ENCODE measurements at regions not wholly inside any gene's neighbourhood (a gene's known extent, or its start where the extent isn't known, plus 50 kb on each side); places are given as distances from the start of the nearest gene placed in this dataset.

DNA sequence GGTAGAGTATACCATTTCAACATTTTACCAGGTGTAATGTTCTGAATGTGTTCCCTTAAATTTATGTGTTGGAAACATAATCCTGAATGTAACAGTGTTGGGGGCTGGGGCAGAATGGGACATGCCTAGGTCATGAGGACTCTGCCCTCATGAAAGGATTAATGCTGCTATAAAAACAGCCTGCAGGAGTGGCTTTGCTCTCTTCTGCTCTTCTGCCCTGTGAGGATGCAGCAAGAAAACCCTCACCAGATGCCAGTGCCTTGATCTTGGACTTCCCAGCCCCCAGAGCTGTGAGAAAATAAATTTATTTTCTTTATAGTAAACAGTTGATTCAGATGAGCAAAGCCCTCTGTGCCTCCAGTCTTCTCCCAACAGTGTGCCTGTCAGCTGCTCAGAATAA lies 326.0 kb upstream of the ONECUT1 start:
- no peak overlapping the region for H3K27ac Mint-ChIP-seq
- no peak overlapping the region for H3K4me3 Mint-ChIP-seq
- H3K36me3 Mint-ChIP-seq, result no peaks in the 10 kb centered on the region
- no peaks in the 10 kb centered on the region for H3K4me1 Mint-ChIP-seq
- peaks cover 0 to 13% (median 4%) of the 10 kb centered on the region in 9 donors for H3K9me3 Mint-ChIP-seq
- POLR2A ChIA-PET, result no interaction called here
- ATAC-seq (no peak), DNase-seq (no peak)
- H3K27me3 Mint-ChIP-seq, result peaks cover 0 to 9% (median 0%) of the 10 kb centered on the region in 5 donors

DNA sequence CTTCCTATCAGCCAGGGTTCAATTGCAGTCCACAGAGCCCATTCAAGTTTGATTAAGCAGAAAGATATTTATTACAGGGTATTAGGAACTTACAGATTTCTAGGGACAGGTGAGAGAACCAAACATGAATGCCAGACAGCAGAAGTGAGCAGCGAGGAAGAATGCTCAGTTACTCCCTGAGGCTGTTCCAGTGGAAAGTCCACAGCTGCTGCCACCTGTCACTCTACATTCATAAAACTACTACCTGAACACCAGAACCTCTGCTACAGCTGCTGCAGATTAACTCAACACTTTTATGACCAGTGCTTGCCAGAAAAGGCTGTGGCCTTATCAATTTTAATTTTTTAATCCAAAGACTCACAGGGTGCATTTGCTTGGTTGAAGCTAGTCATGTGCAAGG lies 325.4 kb upstream of the ONECUT1 start:
- H3K27me3 Mint-ChIP-seq, result peaks cover 0 to 9% (median 0%) of the 10 kb centered on the region in 5 donors
- no peak for ATAC-seq
- H3K4me3 Mint-ChIP-seq, result no peak overlapping the region
- H3K9me3 Mint-ChIP-seq, result peaks cover 0 to 13% (median 4%) of the 10 kb centered on the region in 9 donors
- no peaks in the 10 kb centered on the region for H3K36me3 Mint-ChIP-seq
- H3K4me1 Mint-ChIP-seq, result no peaks in the 10 kb centered on the region
- H3K27ac Mint-ChIP-seq, result no peak overlapping the region
- no peak for DNase-seq
- POLR2A ChIA-PET, result no interaction called here

DNA sequence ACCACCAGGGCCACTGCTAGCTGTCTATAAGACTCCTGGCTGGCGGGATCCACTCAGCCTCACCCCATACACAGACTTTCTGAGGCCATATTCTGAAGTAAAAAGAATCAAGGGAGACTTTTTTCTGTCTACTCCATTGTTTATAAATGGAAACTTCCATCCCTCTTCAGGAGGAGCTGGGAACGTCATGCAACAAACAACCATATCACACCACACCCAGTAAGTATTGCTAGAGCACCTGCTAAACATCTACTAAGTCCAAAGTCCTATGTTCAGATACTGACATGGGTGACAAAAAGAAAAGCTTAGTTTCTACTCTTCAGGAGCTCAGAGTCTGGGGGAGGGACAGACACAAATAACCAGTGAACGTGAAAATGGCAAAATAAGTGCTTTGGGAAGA lies 324.8 kb upstream of the ONECUT1 start:
- ATAC-seq (no peak), DNase-seq (no peak)
- Mint-ChIP-seq H3K9me3 (peaks cover 0 to 13% (median 4%) of the 10 kb centered on the region in 9 donors), H3K4me1 (no peaks in the 10 kb centered on the region), H3K27ac (no peak overlapping the region), H3K27me3 (peaks cover 0 to 9% (median 0%) of the 10 kb centered on the region in 5 donors), H3K4me3 (no peak overlapping the region), H3K36me3 (no peaks in the 10 kb centered on the region)
- POLR2A ChIA-PET, result no interaction called here

DNA sequence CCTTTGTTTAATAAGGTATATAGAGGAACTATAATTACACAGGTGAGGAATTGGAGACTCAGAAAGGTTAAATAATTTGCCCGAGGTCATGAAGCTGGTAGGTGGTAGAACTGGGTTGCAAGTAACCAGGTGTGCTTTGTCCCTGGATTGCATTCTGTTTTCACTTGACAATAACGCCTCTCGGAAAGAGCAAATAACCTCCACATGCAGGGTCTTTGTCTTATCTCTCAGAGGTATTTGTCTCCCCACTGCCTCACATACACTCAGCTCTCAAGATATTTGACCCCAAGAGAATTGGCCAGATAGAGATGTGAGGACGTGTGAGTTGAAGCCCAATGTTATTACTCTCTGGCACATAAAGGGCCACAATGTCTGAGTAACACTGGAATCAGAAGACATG lies 320.9 kb upstream of the ONECUT1 start:
- Mint-ChIP-seq H3K4me3 (no peak overlapping the region), H3K36me3 (no peaks in the 10 kb centered on the region), H3K4me1 (no peaks in the 10 kb centered on the region), H3K27ac (no peak overlapping the region), H3K9me3 (peaks cover 0 to 4% (median 3%) of the 10 kb centered on the region in 9 donors), H3K27me3 (peaks cover 0 to 19% (median 0%) of the 10 kb centered on the region in 5 donors)
- ATAC-seq (no peak), DNase-seq (no peak)
- POLR2A ChIA-PET, result no interaction called here

DNA sequence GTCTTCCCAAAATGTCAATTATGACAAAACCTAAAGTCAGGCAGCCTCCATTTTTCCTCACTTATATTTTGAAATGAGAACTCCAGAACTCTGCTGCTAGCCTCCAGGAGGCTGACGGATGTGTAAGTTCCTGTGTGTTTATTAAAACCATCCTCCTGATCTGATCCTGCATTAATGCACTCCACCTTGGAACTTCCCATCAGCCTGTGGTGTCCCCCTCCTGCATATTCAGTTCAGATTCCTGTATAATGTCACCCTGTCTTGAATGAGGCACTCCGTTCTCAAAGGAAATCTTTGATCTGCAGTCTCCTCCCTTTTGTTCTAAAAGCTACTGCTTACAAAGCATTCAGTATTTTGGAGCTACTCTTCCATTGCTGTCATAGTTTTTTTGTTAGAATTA lies 318.2 kb upstream of the ONECUT1 start:
- H3K27me3 Mint-ChIP-seq, result peaks cover 0 to 19% (median 2%) of the 10 kb centered on the region in 5 donors
- POLR2A ChIA-PET, result no interaction called here

DNA sequence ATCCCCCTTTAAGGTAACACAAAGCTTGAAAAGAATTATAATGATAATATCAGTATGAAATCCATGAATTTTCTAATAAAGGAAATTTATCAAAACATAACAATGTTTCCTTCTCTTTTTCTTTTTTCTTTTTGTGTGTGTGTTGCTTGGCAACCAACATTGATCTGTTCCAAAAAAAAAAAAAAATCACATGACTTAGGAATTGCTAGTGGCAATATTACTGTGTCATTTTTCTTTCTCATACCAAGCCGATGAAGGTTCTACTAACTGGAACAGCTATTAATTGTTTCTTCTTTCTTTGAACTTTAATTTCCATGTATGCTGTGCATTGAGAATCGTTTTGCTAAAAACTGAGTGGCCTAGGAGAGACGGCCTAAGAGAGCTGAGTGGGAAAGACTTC lies 317.7 kb upstream of the ONECUT1 start:
- no peak for DNase-seq
- no peak overlapping the region for H3K4me3 Mint-ChIP-seq

More for the DNA sequence above, 318.2 kb upstream of the ONECUT1 start:
- H3K9me3 Mint-ChIP-seq, result peaks cover 0 to 5% (median 0%) of the 10 kb centered on the region in 9 donors
- DNase-seq, result no peak
- H3K36me3 Mint-ChIP-seq, result no peaks in the 10 kb centered on the region
- H3K4me1 Mint-ChIP-seq, result no peaks in the 10 kb centered on the region
- ATAC-seq, result no peak
- H3K4me3 Mint-ChIP-seq, result no peak overlapping the region
- no peak overlapping the region for H3K27ac Mint-ChIP-seq

DNA sequence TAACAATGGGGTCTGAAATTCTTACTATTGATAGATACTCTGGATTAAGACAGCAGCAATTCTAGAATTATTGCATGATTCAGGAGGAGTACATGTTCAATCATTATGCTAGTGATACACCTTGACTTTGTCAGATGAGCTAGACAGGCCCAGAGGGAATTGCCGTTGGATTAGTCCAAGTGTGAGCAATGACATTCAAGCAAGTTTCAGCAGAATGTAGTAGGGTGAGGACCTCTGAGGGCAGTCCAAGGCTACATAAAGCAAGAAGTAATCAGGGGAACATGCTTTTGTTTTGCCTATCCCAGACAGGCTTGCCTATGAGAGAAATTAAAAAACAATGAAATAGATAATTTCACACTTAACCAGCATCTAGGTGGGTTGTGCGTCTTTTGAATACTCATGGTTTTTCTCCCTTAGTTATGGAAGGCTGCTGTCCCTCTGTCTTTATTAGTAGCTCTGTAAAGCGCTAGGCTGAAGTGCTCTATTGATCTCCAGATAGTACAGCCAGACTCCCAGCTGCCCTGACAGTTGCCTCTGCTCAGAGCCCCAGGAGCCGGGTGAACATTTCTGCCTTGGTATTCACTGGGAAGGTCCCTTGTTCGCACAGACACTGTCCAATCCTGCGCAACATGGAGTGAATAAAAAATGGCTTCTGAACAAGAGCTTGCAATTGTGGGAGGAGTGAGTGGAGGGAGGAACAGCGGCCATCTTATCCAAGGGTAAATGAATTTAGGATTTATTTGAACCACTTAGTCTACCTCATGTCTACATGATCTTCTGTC lies 316.6 kb upstream of the ONECUT1 start:
- Mint-ChIP-seq H3K36me3 (no peaks in the 10 kb centered on the region), H3K27ac (no peak overlapping the region), H3K27me3 (peaks cover 0 to 13% (median 2%) of the 10 kb centered on the region in 5 donors), H3K4me1 (no peaks in the 10 kb centered on the region), H3K9me3 (peaks cover 0 to 2% (median 0%) of the 10 kb centered on the region in 9 donors), H3K4me3 (no peak overlapping the region)
- POLR2A ChIA-PET, result no interaction called here
- DNase-seq (no peak), ATAC-seq (no peak)

More for the DNA sequence above, 317.7 kb upstream of the ONECUT1 start:
- POLR2A ChIA-PET, result no interaction called here
- H3K27ac Mint-ChIP-seq, result no peak overlapping the region
- H3K4me1 Mint-ChIP-seq, result no peaks in the 10 kb centered on the region
- peaks cover 0 to 5% (median 0%) of the 10 kb centered on the region in 9 donors for H3K9me3 Mint-ChIP-seq
- H3K36me3 Mint-ChIP-seq, result no peaks in the 10 kb centered on the region
- H3K27me3 Mint-ChIP-seq, result peaks cover 0 to 19% (median 2%) of the 10 kb centered on the region in 5 donors
- no peak for ATAC-seq

DNA sequence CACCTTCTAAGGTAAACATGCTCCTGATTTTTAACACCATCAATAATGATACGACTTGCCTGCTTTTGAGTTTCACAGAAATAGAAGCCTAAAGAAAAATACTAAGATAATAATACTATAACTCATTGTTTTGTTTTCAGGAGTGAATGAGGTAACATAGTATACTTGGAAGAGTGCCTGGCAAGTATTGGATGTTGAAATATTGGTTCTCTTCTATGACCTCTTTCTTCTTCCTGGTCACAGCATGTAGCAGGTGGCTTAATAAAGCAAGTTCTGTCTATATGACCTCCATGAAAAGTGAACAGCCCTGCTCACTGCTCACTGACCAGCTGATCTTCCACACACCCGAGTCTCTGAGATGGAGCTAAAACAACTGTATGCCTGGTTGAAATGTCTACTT lies 312.3 kb upstream of the ONECUT1 start:
- H3K9me3 Mint-ChIP-seq, result peaks cover 0 to 8% (median 2%) of the 10 kb centered on the region in 9 donors
- POLR2A ChIA-PET, result no interaction called here
- H3K4me3 Mint-ChIP-seq, result no peak overlapping the region
- H3K36me3 Mint-ChIP-seq, result no peaks in the 10 kb centered on the region
- no peaks in the 10 kb centered on the region for H3K4me1 Mint-ChIP-seq
- no peak for DNase-seq
- no peak overlapping the region for H3K27ac Mint-ChIP-seq
- H3K27me3 Mint-ChIP-seq, result peaks cover 0 to 8% (median 4%) of the 10 kb centered on the region in 5 donors
- ATAC-seq, result no peak

DNA sequence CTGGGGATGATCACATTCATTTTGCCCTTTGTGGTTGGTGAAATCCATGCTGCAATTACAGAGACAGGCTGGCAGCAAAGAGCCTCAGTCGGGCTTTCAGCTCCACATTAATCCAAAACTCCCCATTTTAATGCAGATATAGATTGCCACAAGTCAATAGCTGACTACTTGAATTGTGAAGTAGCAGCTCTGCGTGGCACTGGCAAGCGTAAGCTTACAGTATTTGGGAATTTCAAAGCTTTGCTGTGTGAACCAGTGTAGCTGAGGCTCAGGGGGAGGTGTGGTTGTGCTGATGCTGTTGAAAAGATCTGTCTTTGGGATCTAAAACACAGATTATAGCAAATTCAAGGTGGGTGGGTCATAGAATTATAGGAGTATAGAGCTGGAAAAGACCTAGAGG lies 290.3 kb upstream of the ONECUT1 start:
- H3K9me3 Mint-ChIP-seq, result peaks cover 0 to 10% (median 3%) of the 10 kb centered on the region in 9 donors
- peaks cover 0 to 1% (median 0%) of the 10 kb centered on the region in 4 donors for H3K4me1 Mint-ChIP-seq
- no peak overlapping the region for H3K27ac Mint-ChIP-seq
- peaks cover 3 to 23% (median 9%) of the 10 kb centered on the region in 5 donors for H3K27me3 Mint-ChIP-seq
- DNase-seq, result no peak
- POLR2A ChIA-PET, result no interaction called here
- no peak for ATAC-seq
- no peak overlapping the region for H3K4me3 Mint-ChIP-seq
- H3K36me3 Mint-ChIP-seq, result no peaks in the 10 kb centered on the region

DNA sequence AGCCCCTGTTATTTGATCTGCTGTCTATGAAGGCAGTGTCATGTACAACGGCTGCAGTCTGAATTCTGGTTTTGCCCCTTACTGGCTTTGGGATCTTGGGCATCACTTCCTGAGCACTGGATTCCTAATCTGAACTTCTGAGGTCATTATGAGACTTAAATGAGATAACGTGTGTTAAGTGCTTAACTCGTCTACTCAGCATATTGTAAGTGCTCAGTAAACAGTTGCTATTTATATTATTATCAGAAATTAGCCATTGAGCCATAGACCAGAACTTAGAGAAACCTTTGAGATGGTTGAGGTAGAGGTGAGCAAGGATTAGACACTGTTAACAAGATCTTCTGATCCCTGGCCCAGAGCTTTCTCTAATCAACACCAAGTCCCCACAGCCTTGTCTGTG lies 284.1 kb upstream of the ONECUT1 start:
- no peak for ATAC-seq
- H3K36me3 Mint-ChIP-seq, result no peaks in the 10 kb centered on the region
- H3K4me1 Mint-ChIP-seq, result no peaks in the 10 kb centered on the region
- peaks cover 0 to 8% (median 2%) of the 10 kb centered on the region in 9 donors for H3K9me3 Mint-ChIP-seq
- H3K4me3 Mint-ChIP-seq, result no peak overlapping the region
- H3K27me3 Mint-ChIP-seq, result peaks cover 2 to 24% (median 9%) of the 10 kb centered on the region in 5 donors
- H3K27ac Mint-ChIP-seq, result no peak overlapping the region
- POLR2A ChIA-PET, result no interaction called here
- no peak for DNase-seq

DNA sequence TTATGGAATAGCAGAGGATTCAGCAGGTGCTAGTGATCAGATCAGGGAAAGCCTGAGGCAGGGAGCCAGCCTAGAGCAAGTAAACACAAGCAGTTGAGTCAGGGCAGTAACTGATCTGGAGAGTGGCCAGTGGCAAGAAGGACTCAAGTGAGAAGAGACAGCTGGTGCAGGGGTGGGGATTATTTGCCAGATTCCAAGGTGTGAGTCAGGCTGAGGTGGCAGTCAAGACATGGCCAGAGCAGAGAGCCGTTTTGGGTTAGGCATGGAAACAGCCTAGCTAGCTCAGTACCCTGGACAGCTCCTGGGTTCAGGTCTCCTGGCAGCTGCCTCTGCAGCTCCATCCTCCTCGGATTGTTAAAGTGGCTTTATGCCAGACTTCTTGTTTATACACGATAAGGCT lies 281.9 kb upstream of the ONECUT1 start:
- Mint-ChIP-seq H3K27me3 (peaks cover 2 to 30% (median 6%) of the 10 kb centered on the region in 5 donors), H3K9me3 (peaks cover 0 to 7% (median 0%) of the 10 kb centered on the region in 9 donors), H3K36me3 (no peaks in the 10 kb centered on the region), H3K4me3 (no peak overlapping the region), H3K4me1 (no peaks in the 10 kb centered on the region), H3K27ac (no peak overlapping the region)
- DNase-seq (peak in 1 of 10 donors; percentile 2), ATAC-seq (no peak)
- POLR2A ChIA-PET, result no interaction called here

DNA sequence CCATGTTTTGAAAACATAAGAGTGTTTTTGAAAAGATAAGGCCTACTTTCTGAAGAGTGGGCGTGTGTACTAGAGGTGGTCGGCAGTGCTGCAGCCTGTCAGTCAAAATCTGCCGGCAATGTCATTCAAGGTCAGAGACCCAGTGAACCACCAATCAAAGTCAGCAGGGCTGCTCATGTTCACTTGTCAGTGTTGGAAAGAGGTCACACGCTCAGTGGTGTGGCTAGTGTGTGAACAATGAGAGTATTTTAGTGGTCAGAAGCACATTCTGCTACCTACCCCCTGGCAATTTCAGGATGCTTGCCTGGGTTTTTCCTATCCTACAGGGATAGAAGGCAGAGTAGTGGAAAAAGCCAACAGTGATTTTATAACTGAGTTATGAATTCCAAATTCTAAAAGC lies 278.5 kb upstream of the ONECUT1 start:
- no peaks in the 10 kb centered on the region for H3K4me1 Mint-ChIP-seq
- no peak overlapping the region for H3K27ac Mint-ChIP-seq
- no peak for ATAC-seq
- POLR2A ChIA-PET, result no interaction called here
- H3K4me3 Mint-ChIP-seq, result no peak overlapping the region
- no peak for DNase-seq
- H3K9me3 Mint-ChIP-seq, result peaks cover 0 to 13% (median 0%) of the 10 kb centered on the region in 9 donors
- no peaks in the 10 kb centered on the region for H3K36me3 Mint-ChIP-seq
- H3K27me3 Mint-ChIP-seq, result peaks cover 1 to 18% (median 4%) of the 10 kb centered on the region in 5 donors

DNA sequence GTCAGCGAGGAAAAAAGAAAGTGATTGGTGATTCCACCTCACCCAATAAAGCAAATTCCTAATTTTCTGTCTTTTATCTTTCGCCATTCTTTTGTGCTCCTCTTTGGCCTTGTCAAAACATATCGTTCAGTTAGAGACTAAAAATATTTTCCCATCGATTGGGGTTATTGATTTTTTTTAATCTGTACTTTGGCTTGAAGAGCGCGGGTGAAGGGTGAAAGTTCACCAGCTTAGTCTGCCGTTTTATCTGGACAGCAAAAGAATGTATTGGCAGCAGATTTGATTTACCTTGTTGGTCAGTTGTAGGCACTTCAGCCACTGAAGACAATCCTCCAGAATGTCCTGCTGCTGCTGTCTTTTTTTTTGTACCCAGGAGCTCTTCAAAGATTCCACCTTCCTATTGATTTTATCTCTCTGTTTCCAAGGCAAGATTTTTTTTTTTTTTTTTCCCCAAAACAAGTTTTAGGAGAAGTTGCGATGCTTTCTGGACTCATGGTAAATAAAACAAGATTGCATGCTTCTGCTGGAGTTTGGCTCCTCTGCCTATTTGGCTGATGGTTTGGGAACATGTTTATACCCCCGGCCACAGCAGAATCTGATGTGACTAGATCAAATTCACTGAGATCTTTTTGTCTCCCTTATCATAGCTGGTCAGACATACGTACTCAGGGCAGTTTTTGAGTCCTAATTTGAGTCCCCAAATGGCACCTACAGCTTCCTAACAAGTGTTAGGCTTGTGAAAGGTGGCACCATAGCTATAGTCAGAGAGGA lies 269.3 kb upstream of the ONECUT1 start:
- Mint-ChIP-seq H3K36me3 (no peaks in the 10 kb centered on the region), H3K4me1 (no peaks in the 10 kb centered on the region), H3K27me3 (peaks cover 0 to 9% (median 3%) of the 10 kb centered on the region in 5 donors), H3K9me3 (peaks cover 0 to 30% (median 5%) of the 10 kb centered on the region in 9 donors), H3K4me3 (no peak overlapping the region), H3K27ac (no peak overlapping the region)
- POLR2A ChIA-PET, result no interaction called here
- DNase-seq (no peak), ATAC-seq (no peak)
